HCT116 (cell line): ENCODE measurements at regions not wholly inside any gene's neighbourhood (a gene's known extent, or its start where the extent isn't known, plus 50 kb on each side); places are given as distances from the start of the nearest gene placed in this dataset.

Experiments used
- ATAC-seq: fragments of 200-7000 bp; cut with Tn5 transposase; 2 replicates; pipeline ENCODE4 v1.9.1; 2020; ENCODE audit warnings: mild to moderate bottlenecking, moderate library complexity
- BruUV-seq: library from RNA; stranded (reverse); fragments of 400-500 nt; replicated peaks from 2 replicates; lab custom pipeline; 2021; lab: Mats Ljungman, UMichigan
- CTCF ChIA-PET: fragments of 300-600 bp; sonication (Branson Sonifier 250); formaldehyde crosslinking; loops from one replicate; lab custom pipeline; 2021; ENCODE audit warnings: antibody characterized with exemption; lab: Charles Lee
- POLR2A ChIA-PET: fragments of 300-600, 350-600 bp; sonication (Branson Sonifier 250); formaldehyde crosslinking; loops from one replicate; lab custom pipeline; 2021; ENCODE audit warnings: antibody characterized with exemption; lab: Charles Lee
- RAD21 ChIA-PET, 2 experiments: fragments of 300-600 bp; sonication (Branson Sonifier 250); formaldehyde crosslinking; loops; one replicate each; lab custom pipeline; 2023; ENCODE audit warnings: low total read pairs in 2 of 2; ENCODE audit not compliant: uncharacterized antibody in 2 of 2, unreplicated experiment in 2 of 2, low non-redundant PET in 1 of 2; lab: Charles Lee
- DNase-seq: peaks from one replicate; pipeline ENCODE4 v3.0.0-alpha.2; 2010; ENCODE audit warnings: low read depth, low spot score
- H2AFZ ChIP-seq: fragments of 200-600 bp; shearing (Covaris generic), sonication (generic); 2 replicates; pipeline ENCODE4 v1.6.1; 2017; ENCODE audit warnings: low read depth, mixed run types, mixed read lengths, antibody characterized with exemption, low read length; ENCODE audit not compliant: poor library complexity, severe bottlenecking
- H3K27ac ChIP-seq: 2 replicates; pipeline ENCODE4 v1.5.1; 2012; ENCODE audit warnings: low read depth, low read length
- H3K27me3 ChIP-seq: fragments of 200-600 bp; sonication (generic); 2 replicates; pipeline ENCODE4 v1.6.1; 2016; ENCODE audit warnings: mixed run types, low read length, mixed read lengths; ENCODE audit not compliant: insufficient read depth
- H3K36me3 ChIP-seq, 2 experiments: fragments of 200-500 bp in 1 of 2; fragments of 200-600 bp in 1 of 2; sonication (Bioruptor generic) in 1 of 2; sonication (generic) in 1 of 2; 2 replicates each; pipeline versions ENCODE4 v1.5.1 to v1.6.1; 2014 to 2016; ENCODE audit warnings: low read length in 2 of 2, inconsistent platforms in 1 of 2, mixed read lengths in 1 of 2, mixed run types in 1 of 2; ENCODE audit not compliant: insufficient read depth in 2 of 2, control insufficient read depth in 1 of 2
- H3K4me1 ChIP-seq, 2 experiments: fragments of 200-600 bp in 1 of 2; sonication (generic) in 1 of 2; 2 replicates each; pipeline versions ENCODE4 v1.5.1 to v1.6.1; 2012 to 2017; ENCODE audit warnings: low read length in 2 of 2, inconsistent platforms in 1 of 2, mild to moderate bottlenecking in 1 of 2, mixed read lengths in 1 of 2, mixed run types in 1 of 2, moderate library complexity in 1 of 2; ENCODE audit not compliant: insufficient read depth in 2 of 2, control insufficient read depth in 1 of 2
- H3K4me2 ChIP-seq: fragments of 200-600 bp; sonication (generic); 2 replicates; pipeline ENCODE4 v1.6.1; 2017; ENCODE audit warnings: mixed run types, low read length, mixed read lengths
- H3K4me3 ChIP-seq, 2 experiments: fragments of 200-600 bp in 1 of 2; sonication (generic) in 1 of 2; replicated peaks in 1 of 2; 2 replicates each; pipeline ENCODE4 v1.5.1; 2011 to 2016; ENCODE audit warnings: low read length in 2 of 2, control low read depth in 1 of 2, low read depth in 1 of 2, mild to moderate bottlenecking in 1 of 2, mixed read lengths in 1 of 2, mixed run types in 1 of 2
- H3K79me2 ChIP-seq: fragments of 200-600 bp; sonication (generic); 2 replicates; pipeline ENCODE4 v1.6.1; 2017; ENCODE audit warnings: mild to moderate bottlenecking, mixed run types, low read length, moderate library complexity, mixed read lengths; ENCODE audit not compliant: insufficient read depth
- H3K9ac ChIP-seq: fragments of 200-600 bp; sonication (generic); 2 replicates; pipeline ENCODE4 v1.6.1; 2016; ENCODE audit warnings: low read length, mixed read lengths
- H3K9me2 ChIP-seq: fragments of 200-600 bp; sonication (generic), shearing (Covaris generic); 2 replicates; pipeline ENCODE4 v1.6.1; 2017; ENCODE audit warnings: mixed run types, mild to moderate bottlenecking, moderate library complexity; ENCODE audit not compliant: insufficient read depth
- H3K9me3 ChIP-seq, 2 experiments: fragments of 200-500 bp in 1 of 2; fragments of 200-600 bp in 1 of 2; sonication (Bioruptor generic) in 1 of 2; sonication (generic) in 1 of 2; 2 replicates each; pipeline ENCODE4 v1.6.1; 2014 to 2017; ENCODE audit warnings: low read length in 2 of 2, mixed read lengths in 2 of 2, inconsistent platforms in 1 of 2, low read depth in 1 of 2, mild to moderate bottlenecking in 1 of 2, mixed run types in 1 of 2, moderate library complexity in 1 of 2; ENCODE audit not compliant: control insufficient read depth in 1 of 2, insufficient read depth in 1 of 2
- H4K20me1 ChIP-seq: fragments of 200-600 bp; sonication (generic), shearing (Covaris generic); 2 replicates; pipeline ENCODE4 v1.6.1; 2017; ENCODE audit warnings: mixed run types, mild to moderate bottlenecking, moderate library complexity; ENCODE audit not compliant: insufficient read depth
- ATF3 ChIP-seq: IDR thresholded peaks from 2 replicates; pipeline ENCODE4 v1.6.1; 2012
- CBX3 ChIP-seq: IDR thresholded peaks from 2 replicates; pipeline ENCODE4 v1.6.1; 2012; ENCODE audit warnings: low read depth
- CEBPB ChIP-seq: IDR thresholded peaks from 2 replicates; pipeline ENCODE4 v1.6.1; 2012; ENCODE audit warnings: low read depth
- CTCF ChIP-seq, 3 experiments: fragments of 200-600 bp in 1 of 3; sonication (generic) in 1 of 3; IDR thresholded peaks in 2 of 3; conservative IDR thresholded peaks in 1 of 3; 2 replicates each; pipeline ENCODE4 v1.5.1; 2012 to 2017; ENCODE audit warnings: low read depth in 2 of 3, low read length in 2 of 3, antibody characterized with exemption in 1 of 3, borderline replicate concordance in 1 of 3, control low read depth in 1 of 3, mild to moderate bottlenecking in 1 of 3, mixed read lengths in 1 of 3, mixed run types in 1 of 3, moderate library complexity in 1 of 3; ENCODE audit not compliant: insufficient read depth in 1 of 3
- EGR1 ChIP-seq: IDR thresholded peaks from 2 replicates; pipeline ENCODE4 v1.6.1; 2012; ENCODE audit warnings: low read depth
- ELF1 ChIP-seq: IDR thresholded peaks from 2 replicates; pipeline ENCODE4 v1.6.1; 2012; ENCODE audit warnings: low read depth, borderline replicate concordance
- EZH2 ChIP-seq: fragments of 200-600 bp; sonication (generic); IDR thresholded peaks from 2 replicates; pipeline ENCODE4 v1.6.1; 2017; ENCODE audit warnings: antibody characterized with exemption, mixed run types
- EZH2phosphoT487 ChIP-seq: fragments of 200-600 bp; IDR thresholded peaks from 2 replicates; pipeline ENCODE4 v1.6.1; 2018; ENCODE audit warnings: antibody characterized with exemption, borderline replicate concordance
- FOSL1 ChIP-seq: IDR thresholded peaks from 2 replicates; pipeline ENCODE4 v1.6.1; 2012; ENCODE audit warnings: low read depth
- JUND ChIP-seq: IDR thresholded peaks from 2 replicates; pipeline ENCODE4 v1.6.1; 2012
- POLR2A ChIP-seq: IDR thresholded peaks from 2 replicates; pipeline ENCODE4 v1.7.0; 2011; ENCODE audit warnings: borderline replicate concordance; ENCODE audit not compliant: insufficient read depth, insufficient read length; ENCODE audit errors: extremely low read depth
- POLR2AphosphoS5 ChIP-seq: IDR thresholded peaks from 2 replicates; pipeline ENCODE4 v1.6.1; 2011; ENCODE audit warnings: mild to moderate bottlenecking, low read depth, low read length, moderate library complexity
- RAD21 ChIP-seq: IDR thresholded peaks from 2 replicates; pipeline ENCODE4 v1.6.1; 2012; ENCODE audit warnings: low read depth, mild to moderate bottlenecking
- SIN3A ChIP-seq: IDR thresholded peaks from 2 replicates; pipeline ENCODE4 v1.6.1; 2012; ENCODE audit warnings: low read depth
- SP1 ChIP-seq: IDR thresholded peaks from 2 replicates; pipeline ENCODE4 v1.6.1; 2012; ENCODE audit warnings: low read depth
- TCF7L2 ChIP-seq: IDR thresholded peaks from 2 replicates; pipeline ENCODE4 v1.7.0; 2011; ENCODE audit warnings: borderline replicate concordance, inconsistent platforms; ENCODE audit not compliant: insufficient read depth, insufficient read length; ENCODE audit errors: extremely low read depth
- YY1 ChIP-seq: IDR thresholded peaks from 2 replicates; pipeline ENCODE4 v1.6.1; 2011; ENCODE audit warnings: low read length, low read depth, moderate library complexity, mild to moderate bottlenecking; ENCODE audit not compliant: insufficient replicate concordance; ENCODE audit errors: extremely low read depth
- ZNF274 ChIP-seq: fragments of 200-500 bp; sonication (Bioruptor generic); IDR thresholded peaks from 2 replicates; pipeline ENCODE4 v1.6.1; 2014; ENCODE audit warnings: mild to moderate bottlenecking, low read depth, low read length, inconsistent platforms
- intact Hi-C: fragments of 100-400 bp; cut with micrococcal nuclease; formaldehyde crosslinking; loops from 2 replicates; pipeline ENCODE4 v1.10.0; 2022
- TF ChIP-seq, protein P1 (sequence below): IDR thresholded peaks from 2 replicates; pipeline ENCODE4 v1.6.1; 2012; ENCODE audit warnings: low read depth
- TF ChIP-seq, protein P2 (sequence below): IDR thresholded peaks from 2 replicates; pipeline ENCODE4 v1.6.1; 2012

DNA sequence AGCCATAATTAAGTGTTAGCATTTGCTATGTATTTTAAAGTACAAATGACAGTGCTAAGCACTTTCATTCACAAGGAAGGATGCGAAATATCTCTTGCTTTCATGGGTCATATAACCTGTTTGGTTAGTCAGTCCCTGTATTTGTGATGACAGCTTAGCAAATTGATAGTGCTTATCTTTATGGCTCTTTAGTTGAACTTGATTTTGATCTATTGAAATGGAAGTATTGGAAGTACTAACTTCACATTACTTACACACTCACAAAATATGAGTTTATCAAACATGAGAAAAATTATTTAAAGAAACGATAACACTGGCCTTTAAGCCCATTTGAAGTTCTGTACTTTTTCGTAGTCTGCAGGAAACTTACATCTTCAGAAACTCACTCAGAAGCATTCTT, 97.4 kb upstream of the NEUROD1 start:
- ChIA-PET CTCF (interaction anchor here (0.9 to 1.0 kb wide), 2 partner anchors 35 to 177 kb away, joined by 3 read pairs; no protein-coding TSS in a partner anchor), POLR2A (interaction anchor here (1.0 to 3.8 kb wide), 10 partner anchors 11 to 176 kb away, joined by 3 to 23 read pairs (median 4); partner anchors contain the start of gene ITPRID2), RAD21 (no interaction called here)
- Histone ChIP-seq H3K79me2 (0 out of 2 replicates have a peak, but pooled peaks cover 5% of the 10 kb centered on the region), H3K27ac (peak overlapping the region; percentile 92), H3K9me2 (no peaks in the 10 kb centered on the region), H4K20me1 (no peaks in the 10 kb centered on the region), H3K36me3 (peaks cover 0 to 8% of the 10 kb centered on the region in 2 experiments; a peak in 1 of 4 replicates), H3K9ac (peak overlapping the region; percentile 50), H3K4me3 (peak overlapping the region in 1 of 2 experiments; percentile 0; a peak in 1 of 4 replicates), H3K9me3 (no peaks in the 10 kb centered on the region), H3K4me1 (peaks cover 84 to 94% of the 10 kb centered on the region in 2 experiments), H2AFZ (no peak overlapping the region), H3K4me2 (peak overlapping the region; percentile 59), H3K27me3 (no peaks in the 10 kb centered on the region)
- ATAC-seq (no peak), DNase-seq (no peak)
- intact Hi-C loops = no loop called here
- no TSS peak for BruUV-seq
- TF ChIP-seq ELF1 (no peak), FOSL1 (peak; percentile 47), POLR2A (no peak), ATF3 (no peak), YY1 (no peak), ZNF274 (no peak), EGR1 (no peak), SP1 (peak; percentile 81), EZH2 (no peak), SIN3A (peak; percentile 49; the same call in 1 of the 2 replicates), JUND (peak; percentile 69), CBX3 (peak; percentile 83), CTCF (IDR thresholded peaks at IDR 0.05 in 2 of 3, conservative IDR thresholded peaks at IDR 0.05 in 1 of 3; ENCODE audit: borderline replicate concordance in 1 of 3, insufficient read depth in 1 of 3, low read depth in 2 of 3, low read length in 2 of 3) (no peak), TCF7L2 (no peak), EZH2phosphoT487 (no peak), POLR2AphosphoS5 (no peak), RAD21 (0 out of 2 replicates have a peak, but pooled peaks have one; percentile 8), CEBPB (peak; percentile 35; the same call in 1 of the 2 replicates)
- TF ChIP-seq, protein P1, sequence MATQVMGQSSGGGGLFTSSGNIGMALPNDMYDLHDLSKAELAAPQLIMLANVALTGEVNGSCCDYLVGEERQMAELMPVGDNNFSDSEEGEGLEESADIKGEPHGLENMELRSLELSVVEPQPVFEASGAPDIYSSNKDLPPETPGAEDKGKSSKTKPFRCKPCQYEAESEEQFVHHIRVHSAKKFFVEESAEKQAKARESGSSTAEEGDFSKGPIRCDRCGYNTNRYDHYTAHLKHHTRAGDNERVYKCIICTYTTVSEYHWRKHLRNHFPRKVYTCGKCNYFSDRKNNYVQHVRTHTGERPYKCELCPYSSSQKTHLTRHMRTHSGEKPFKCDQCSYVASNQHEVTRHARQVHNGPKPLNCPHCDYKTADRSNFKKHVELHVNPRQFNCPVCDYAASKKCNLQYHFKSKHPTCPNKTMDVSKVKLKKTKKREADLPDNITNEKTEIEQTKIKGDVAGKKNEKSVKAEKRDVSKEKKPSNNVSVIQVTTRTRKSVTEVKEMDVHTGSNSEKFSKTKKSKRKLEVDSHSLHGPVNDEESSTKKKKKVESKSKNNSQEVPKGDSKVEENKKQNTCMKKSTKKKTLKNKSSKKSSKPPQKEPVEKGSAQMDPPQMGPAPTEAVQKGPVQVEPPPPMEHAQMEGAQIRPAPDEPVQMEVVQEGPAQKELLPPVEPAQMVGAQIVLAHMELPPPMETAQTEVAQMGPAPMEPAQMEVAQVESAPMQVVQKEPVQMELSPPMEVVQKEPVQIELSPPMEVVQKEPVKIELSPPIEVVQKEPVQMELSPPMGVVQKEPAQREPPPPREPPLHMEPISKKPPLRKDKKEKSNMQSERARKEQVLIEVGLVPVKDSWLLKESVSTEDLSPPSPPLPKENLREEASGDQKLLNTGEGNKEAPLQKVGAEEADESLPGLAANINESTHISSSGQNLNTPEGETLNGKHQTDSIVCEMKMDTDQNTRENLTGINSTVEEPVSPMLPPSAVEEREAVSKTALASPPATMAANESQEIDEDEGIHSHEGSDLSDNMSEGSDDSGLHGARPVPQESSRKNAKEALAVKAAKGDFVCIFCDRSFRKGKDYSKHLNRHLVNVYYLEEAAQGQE = no peak
- TF ChIP-seq, protein P2, sequence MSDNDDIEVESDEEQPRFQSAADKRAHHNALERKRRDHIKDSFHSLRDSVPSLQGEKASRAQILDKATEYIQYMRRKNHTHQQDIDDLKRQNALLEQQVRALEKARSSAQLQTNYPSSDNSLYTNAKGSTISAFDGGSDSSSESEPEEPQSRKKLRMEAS = peak; percentile 30; the same call in 1 of the 2 replicates
